ENCODE measurements at regions not wholly inside any gene's neighbourhood (a gene's known extent, or its start where the extent isn't known, plus 50 kb on each side); places are given as distances from the start of the nearest gene placed in this dataset.

DNA sequence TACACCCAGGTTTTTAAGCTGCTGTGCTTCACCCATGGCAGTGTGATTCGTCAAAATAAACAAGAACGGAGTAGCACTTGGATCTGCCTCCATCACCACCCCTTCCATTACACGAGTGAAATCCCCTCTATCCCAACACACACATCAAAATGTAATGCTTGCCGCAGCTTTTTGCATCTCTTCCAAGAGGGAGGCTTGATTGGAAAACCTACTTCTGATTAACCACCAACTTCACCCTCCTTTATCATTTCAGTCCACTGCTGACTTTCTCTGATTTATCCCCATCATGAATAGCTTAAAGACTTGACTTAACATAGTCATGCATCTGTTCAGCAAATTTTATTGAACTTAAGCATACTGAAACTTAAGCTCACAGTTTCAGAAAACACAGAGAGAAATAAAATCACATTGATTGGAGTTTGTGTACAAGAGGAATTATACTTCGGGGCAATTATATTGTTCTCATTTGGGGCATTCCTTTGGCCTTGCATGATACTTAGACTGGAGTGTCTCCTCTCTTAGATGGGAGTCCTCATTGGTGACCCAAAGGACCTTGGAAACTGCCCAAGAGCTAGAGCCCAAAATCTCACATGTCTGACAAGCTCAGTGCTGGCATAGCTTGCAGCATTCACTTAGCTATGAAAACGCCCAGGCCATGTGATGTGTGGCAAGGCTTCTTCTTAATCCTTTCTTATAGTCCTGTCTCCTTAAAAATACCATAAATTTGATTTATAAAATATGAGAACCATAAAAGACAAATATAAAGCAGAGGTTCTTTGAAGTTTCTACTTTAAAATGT lies 124.3 kb upstream of the UMPS start:
- no peak for DNase-seq
- Mint-ChIP-seq H3K9me3 (no peaks in the 10 kb centered on the region), H3K27me3 (no peaks in the 10 kb centered on the region), H3K4me3 (no peak overlapping the region), H3K4me1 (ENCODE audit: low read depth) (no peaks in the 10 kb centered on the region), H3K27ac (no peak overlapping the region), H3K36me3 (no peaks in the 10 kb centered on the region)
- ChIA-PET CTCF (interaction anchor here (0.6 kb wide), 1 partner anchor 338 kb away, joined by 3 read pairs; no protein-coding TSS in a partner anchor), POLR2A (no interaction called here)
- intact Hi-C loops (cut with micrococcal nuclease) = no loop called here

DNA sequence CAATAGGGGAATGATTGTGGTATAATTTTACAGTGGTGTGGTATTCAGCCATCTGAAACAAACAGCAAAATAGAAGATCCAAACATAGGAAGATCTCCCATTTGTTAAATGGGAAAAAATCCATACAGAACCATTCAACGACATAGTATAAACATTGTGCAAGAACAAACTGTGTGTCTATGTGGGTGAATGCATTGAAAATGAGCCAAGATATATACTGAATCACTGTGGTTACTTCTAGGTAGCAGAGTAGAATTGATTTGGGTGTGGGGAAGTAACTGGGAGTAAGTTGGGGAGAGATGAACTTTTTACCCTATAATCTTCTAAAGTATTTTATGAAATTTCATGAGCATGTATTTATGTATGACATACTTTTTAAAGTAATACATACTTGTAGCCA lies 123.1 kb upstream of the UMPS start:
- no peaks in the 10 kb centered on the region for H3K4me1 Mint-ChIP-seq (ENCODE audit: low read depth)
- ChIA-PET POLR2A (no interaction called here), CTCF (no interaction called here)
- H3K27ac Mint-ChIP-seq = no peak overlapping the region
- H3K36me3 Mint-ChIP-seq = no peaks in the 10 kb centered on the region
- H3K27me3 Mint-ChIP-seq = no peaks in the 10 kb centered on the region
- no peak overlapping the region for H3K4me3 Mint-ChIP-seq
- DNase-seq = no peak
- H3K9me3 Mint-ChIP-seq = no peaks in the 10 kb centered on the region
- intact Hi-C loops (cut with micrococcal nuclease) = no loop called here

DNA sequence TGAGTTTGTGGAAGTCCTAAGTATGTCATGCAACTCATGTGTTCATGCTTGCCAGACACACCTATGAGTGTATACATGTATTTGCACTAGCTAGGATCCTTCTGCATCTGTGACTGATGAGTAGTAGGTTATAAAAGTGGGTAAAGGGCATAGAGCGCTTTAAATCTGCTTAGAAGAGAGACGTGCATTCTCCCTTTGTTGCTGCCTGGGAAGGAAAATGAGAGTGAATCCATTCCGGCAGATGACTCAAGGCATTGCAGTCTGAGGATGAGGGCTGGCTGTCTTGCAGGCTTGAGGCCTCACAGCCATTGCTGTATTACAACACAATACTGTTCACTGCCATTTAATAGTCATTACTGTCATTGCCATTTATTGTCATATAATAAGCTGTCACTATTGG lies 120.8 kb upstream of the UMPS start:
- Mint-ChIP-seq H3K27me3 (no peaks in the 10 kb centered on the region), H3K27ac (no peak overlapping the region), H3K4me3 (no peak overlapping the region), H3K4me1 (ENCODE audit: low read depth) (no peaks in the 10 kb centered on the region), H3K36me3 (no peaks in the 10 kb centered on the region), H3K9me3 (no peaks in the 10 kb centered on the region)
- no peak for DNase-seq
- ChIA-PET CTCF (no interaction called here), POLR2A (no interaction called here)
- intact Hi-C loops (cut with micrococcal nuclease) = no loop called here

DNA sequence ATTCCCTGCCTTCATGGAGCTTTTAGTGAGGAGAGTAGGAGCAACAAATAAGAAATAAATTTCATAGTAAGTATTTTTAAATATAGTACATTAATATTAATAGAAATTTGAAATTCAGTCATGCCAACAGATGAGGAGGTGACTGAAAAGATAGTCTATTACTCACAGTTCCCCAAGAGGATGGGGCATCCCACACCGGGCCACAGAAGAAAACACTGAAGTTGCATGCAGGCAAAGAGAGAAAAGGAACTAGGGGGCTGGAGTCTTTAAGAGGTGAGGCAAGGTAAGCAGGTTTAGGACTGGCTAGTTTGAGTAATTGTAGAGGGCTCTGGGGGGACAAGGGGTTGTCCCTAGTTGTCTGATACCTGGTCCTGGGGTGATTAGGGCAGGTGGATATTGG lies 120.1 kb upstream of the UMPS start:
- Mint-ChIP-seq H3K4me1 (ENCODE audit: low read depth) (no peaks in the 10 kb centered on the region), H3K27ac (no peak overlapping the region), H3K4me3 (no peak overlapping the region), H3K36me3 (no peaks in the 10 kb centered on the region), H3K27me3 (no peaks in the 10 kb centered on the region), H3K9me3 (no peaks in the 10 kb centered on the region)
- CTCF ChIA-PET = no interaction called here
- DNase-seq = no peak
- POLR2A ChIA-PET = no interaction called here
- intact Hi-C loops (cut with micrococcal nuclease) = no loop called here

DNA sequence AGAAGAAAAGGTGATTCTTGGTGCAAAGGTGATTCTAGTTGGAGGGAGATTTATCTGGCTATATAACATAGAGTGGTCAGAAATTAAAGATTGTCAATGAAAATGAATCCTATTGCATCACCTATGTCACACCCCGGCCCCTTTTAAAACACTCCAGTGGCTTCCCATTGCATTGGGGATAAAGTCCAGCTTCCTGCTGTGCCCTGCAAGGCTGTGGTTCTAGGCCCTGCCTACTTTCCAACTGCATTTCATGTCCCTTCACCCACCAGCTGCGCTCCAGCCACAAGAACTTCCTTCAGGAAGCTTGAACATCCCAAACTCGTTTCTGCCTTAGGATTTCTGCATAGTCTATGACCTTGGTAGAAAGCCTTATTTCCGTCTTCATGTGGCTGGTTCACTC lies 118.7 kb upstream of the UMPS start:
- intact Hi-C loops (cut with micrococcal nuclease) = no loop called here
- Mint-ChIP-seq H3K4me1 (ENCODE audit: low read depth) (peaks cover 3% of the 10 kb centered on the region), H3K4me3 (no peak overlapping the region), H3K36me3 (no peaks in the 10 kb centered on the region), H3K27ac (no peak overlapping the region), H3K27me3 (no peaks in the 10 kb centered on the region), H3K9me3 (no peaks in the 10 kb centered on the region)
- POLR2A ChIA-PET = no interaction called here
- CTCF ChIA-PET = interaction anchor here (1.4 kb wide), 1 partner anchor 77 kb away, joined by 4 read pairs; no protein-coding TSS in a partner anchor
- DNase-seq = no peak

DNA sequence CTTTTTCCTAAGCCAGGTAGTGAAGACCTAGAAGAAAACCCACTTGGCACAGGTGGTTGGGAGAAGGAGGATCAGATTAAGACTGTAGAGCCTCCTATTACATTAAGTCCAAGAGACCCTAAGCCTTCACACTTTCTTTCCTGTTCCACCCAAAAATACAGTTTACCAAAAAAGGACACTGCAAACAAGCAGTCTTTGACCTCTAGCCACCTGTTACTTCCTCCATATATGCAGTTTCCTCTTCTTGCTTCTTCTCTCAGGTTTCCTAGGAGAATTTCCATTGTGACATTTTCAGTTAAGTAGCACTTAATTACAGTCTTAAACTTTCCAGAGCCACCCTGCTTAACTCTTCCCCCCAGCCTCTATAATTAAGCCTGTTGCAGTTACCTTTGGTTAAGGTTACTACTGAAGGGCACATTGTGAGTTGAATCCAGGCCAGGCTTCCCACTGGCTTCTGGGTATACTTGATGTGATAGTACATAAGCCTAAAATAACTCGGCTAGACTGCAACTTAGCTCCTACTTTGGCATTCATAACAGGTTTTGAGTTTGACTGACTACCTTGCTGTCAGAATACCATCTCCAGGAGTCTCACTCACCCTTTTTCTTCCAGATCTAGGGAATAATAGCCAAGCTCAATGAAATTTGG lies 114.2 kb upstream of the UMPS start:
- ChIA-PET CTCF (interaction anchor here (1.5 to 2.4 kb wide), 2 partner anchors 50 to 73 kb away, joined by 3 to 7 read pairs; no protein-coding TSS in a partner anchor), POLR2A (no interaction called here)
- peaks cover 21% of the 10 kb centered on the region for H3K4me1 Mint-ChIP-seq (ENCODE audit: low read depth)
- H3K27ac Mint-ChIP-seq = no peak overlapping the region
- no peaks in the 10 kb centered on the region for H3K9me3 Mint-ChIP-seq
- no peaks in the 10 kb centered on the region for H3K36me3 Mint-ChIP-seq
- no peak overlapping the region for H3K4me3 Mint-ChIP-seq
- intact Hi-C loops (cut with micrococcal nuclease) = no loop called here
- DNase-seq = no peak
- H3K27me3 Mint-ChIP-seq = no peaks in the 10 kb centered on the region

DNA sequence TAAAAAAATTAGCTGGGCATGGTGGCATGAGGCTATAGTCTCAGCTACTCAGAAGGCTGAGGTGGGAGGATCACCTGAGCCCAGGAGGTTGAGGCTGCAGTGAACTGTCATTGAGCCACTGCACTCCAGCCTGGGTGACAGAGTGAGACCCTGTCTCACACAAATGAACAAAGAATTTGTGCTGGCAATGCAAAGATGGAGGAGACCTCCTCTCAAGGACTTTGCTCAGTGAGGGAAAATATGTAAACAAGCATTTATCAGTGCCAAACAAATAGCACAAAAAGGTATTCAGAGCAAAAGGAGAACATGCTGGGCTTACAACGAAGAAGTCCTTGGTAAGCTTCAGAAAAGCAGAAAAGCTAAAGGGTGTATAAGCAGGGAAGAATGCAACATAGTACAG lies 113.1 kb upstream of the UMPS start:
- CTCF ChIA-PET = interaction anchor here (2.4 kb wide), 1 partner anchor 72 kb away, joined by 7 read pairs; no protein-coding TSS in a partner anchor
- no peak overlapping the region for H3K4me3 Mint-ChIP-seq
- no peaks in the 10 kb centered on the region for H3K36me3 Mint-ChIP-seq
- no peaks in the 10 kb centered on the region for H3K9me3 Mint-ChIP-seq
- DNase-seq = no peak
- intact Hi-C loops (cut with micrococcal nuclease) = no loop called here
- peaks cover 27% of the 10 kb centered on the region for H3K4me1 Mint-ChIP-seq (ENCODE audit: low read depth)
- H3K27me3 Mint-ChIP-seq = no peaks in the 10 kb centered on the region
- no peak overlapping the region for H3K27ac Mint-ChIP-seq
- POLR2A ChIA-PET = no interaction called here

DNA sequence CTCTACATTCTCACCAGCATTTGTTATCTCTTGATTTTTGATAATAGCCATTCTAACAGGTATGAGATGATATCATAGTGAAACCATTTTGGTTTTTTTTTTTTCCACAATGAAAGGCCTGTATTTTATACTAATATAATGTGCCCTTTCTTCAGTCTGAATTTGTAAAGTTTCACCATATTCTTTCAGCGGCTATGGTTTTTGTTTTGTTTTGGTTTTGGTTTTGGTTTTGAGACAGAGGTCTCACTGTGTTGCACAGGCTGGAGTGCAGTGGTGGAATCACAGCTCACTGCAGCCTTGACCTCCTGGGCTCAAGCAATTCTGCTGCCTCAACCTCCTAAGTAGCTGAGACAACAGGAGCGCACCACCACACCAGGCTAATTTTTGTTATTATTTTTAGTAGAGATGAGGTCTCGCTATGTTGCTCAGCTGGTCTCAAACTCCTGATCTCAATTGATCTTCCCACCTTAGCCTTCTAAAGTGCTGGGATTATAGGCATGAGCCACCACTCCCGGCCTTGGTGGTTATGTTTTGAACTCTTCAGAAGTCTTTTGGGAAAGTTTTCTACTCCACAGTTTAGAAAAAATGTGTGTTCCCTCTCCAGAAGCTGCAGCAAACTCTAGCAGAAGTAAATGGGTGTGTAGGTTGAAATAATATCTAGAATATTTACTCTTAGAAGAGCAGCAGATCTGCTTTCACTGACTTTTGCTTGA lies 110.2 kb upstream of the UMPS start:
- intact Hi-C loops (cut with micrococcal nuclease) = loop anchor here (1.0 to 2.0 kb wide), 4 partner anchors 19 to 68 kb away; no protein-coding TSS in a partner anchor
- H3K36me3 Mint-ChIP-seq = no peaks in the 10 kb centered on the region
- peak; percentile 19 for DNase-seq
- peak overlapping the region; percentile 56 for H3K4me3 Mint-ChIP-seq
- no peak overlapping the region for H3K27ac Mint-ChIP-seq
- H3K9me3 Mint-ChIP-seq = no peaks in the 10 kb centered on the region
- H3K27me3 Mint-ChIP-seq = no peaks in the 10 kb centered on the region
- POLR2A ChIA-PET = no interaction called here
- H3K4me1 Mint-ChIP-seq (ENCODE audit: low read depth) = peaks cover 34% of the 10 kb centered on the region
- CTCF ChIA-PET = interaction anchor here (0.7 to 3.7 kb wide), 3 partner anchors 65 to 110 kb away, joined by 3 to 14 read pairs (median 3); partner anchors contain the start of gene UMPS

DNA sequence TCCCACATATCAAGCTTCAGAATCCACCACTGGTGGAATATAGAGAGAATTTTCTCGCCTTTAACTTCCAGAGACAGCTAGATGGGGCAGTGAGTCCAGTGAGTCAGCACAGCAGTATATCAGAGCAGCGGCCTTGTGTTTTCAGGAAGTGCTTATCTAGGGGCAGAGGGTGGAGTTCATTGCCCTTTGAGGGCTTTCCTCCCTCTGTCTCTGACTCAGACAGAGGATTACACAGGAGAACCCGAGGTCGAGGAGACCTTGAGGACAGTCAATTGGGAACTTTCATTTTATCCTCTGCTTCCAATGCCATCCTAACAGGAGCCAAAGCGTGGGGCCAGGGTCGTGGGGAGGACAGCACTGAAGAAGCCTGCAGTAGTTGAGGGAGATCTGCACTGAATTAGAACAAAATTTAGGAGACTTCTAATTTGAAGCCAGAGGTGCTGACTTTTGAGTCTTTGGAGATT lies 109.6 kb upstream of the UMPS start:
- intact Hi-C loops (cut with micrococcal nuclease) = loop anchor here (1.0 to 2.0 kb wide), 4 partner anchors 19 to 68 kb away; no protein-coding TSS in a partner anchor
- H3K27me3 Mint-ChIP-seq = no peaks in the 10 kb centered on the region
- peaks cover 34% of the 10 kb centered on the region for H3K4me1 Mint-ChIP-seq (ENCODE audit: low read depth)
- no peaks in the 10 kb centered on the region for H3K36me3 Mint-ChIP-seq
- CTCF ChIA-PET = interaction anchor here (0.7 to 3.7 kb wide), 2 partner anchors 64 to 69 kb away, joined by 3 to 14 read pairs; no protein-coding TSS in a partner anchor
- no peaks in the 10 kb centered on the region for H3K9me3 Mint-ChIP-seq
- peak overlapping the region; percentile 6 for H3K4me3 Mint-ChIP-seq
- peak overlapping the region; percentile 24 for H3K27ac Mint-ChIP-seq
- POLR2A ChIA-PET = no interaction called here
- peak; percentile 62 for DNase-seq

DNA sequence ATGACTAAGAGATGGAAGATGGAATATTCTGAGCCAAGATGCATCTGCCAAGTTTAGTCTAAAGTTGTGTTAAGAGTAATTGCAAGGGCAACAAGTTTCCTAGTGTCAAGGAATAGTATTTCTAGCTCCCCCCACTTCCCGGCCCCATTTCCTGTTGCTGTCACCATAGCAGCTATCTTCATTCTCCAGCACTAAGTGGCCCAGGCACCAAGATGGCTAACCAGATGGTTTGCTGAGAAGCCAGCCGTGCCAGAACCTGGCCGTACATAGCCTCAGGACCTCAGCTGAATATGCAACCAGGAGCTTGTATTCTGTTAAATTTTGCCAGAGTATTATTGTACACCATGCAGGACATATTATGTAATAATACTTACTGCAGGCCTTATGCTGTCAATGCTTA lies 108.8 kb upstream of the UMPS start:
- H3K27ac Mint-ChIP-seq = no peak overlapping the region
- CTCF ChIA-PET = interaction anchor here (3.7 kb wide), 1 partner anchor 68 kb away, joined by 14 read pairs; no protein-coding TSS in a partner anchor
- H3K4me3 Mint-ChIP-seq = no peak overlapping the region
- POLR2A ChIA-PET = no interaction called here
- H3K27me3 Mint-ChIP-seq = no peaks in the 10 kb centered on the region
- intact Hi-C loops (cut with micrococcal nuclease) = loop anchor here (2.0 kb wide), 2 partner anchors 29 to 37 kb away; no protein-coding TSS in a partner anchor
- no peaks in the 10 kb centered on the region for H3K9me3 Mint-ChIP-seq
- H3K4me1 Mint-ChIP-seq (ENCODE audit: low read depth) = peaks cover 31% of the 10 kb centered on the region
- H3K36me3 Mint-ChIP-seq = no peaks in the 10 kb centered on the region
- no peak for DNase-seq

DNA sequence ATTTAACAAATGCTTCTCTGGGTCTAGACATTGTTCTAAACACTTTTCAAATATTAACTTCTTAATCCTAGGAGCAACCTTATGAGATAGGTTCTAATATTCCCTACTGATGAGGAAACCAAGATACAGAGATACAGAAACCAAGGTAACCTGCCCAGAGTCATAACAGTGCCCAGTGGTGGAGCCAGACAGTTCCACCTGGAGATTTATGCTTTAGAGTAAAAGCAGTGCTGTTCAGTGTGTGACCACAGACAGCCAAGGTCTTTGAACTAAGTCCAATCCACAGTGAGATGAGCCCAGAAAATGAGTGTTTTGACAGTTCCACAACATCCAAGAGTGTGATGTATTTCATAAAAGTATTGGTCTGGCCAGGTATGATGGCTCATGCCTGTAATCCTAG lies 105.2 kb upstream of the UMPS start:
- Mint-ChIP-seq H3K4me1 (ENCODE audit: low read depth) (peaks cover 22% of the 10 kb centered on the region), H3K9me3 (no peaks in the 10 kb centered on the region), H3K27me3 (no peaks in the 10 kb centered on the region), H3K27ac (no peak overlapping the region), H3K36me3 (no peaks in the 10 kb centered on the region), H3K4me3 (no peak overlapping the region)
- intact Hi-C loops (cut with micrococcal nuclease) = no loop called here
- no peak for DNase-seq
- POLR2A ChIA-PET = no interaction called here
- CTCF ChIA-PET = no interaction called here

DNA sequence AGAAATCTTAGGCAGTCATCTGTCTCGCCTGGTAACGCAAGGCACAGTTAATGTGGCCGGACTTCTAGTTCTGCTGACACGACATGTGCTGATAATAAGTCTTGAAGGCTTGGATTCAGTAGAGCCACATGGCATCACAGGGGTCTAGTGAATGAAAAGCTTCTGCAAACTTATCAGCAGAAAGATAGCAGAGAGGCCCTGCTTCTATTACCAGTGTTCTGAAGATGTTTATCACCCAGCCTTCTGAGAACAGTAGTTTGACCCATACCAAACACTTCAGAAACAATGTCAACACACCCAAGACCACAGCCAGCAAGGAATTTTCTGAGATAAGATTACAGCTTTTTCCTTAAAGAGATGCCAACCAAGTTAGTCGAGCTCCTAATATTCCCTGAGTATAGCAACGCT lies 102.7 kb upstream of the UMPS start:
- Mint-ChIP-seq H3K27me3 (no peaks in the 10 kb centered on the region), H3K27ac (no peak overlapping the region), H3K36me3 (no peaks in the 10 kb centered on the region), H3K9me3 (no peaks in the 10 kb centered on the region), H3K4me3 (no peak overlapping the region), H3K4me1 (ENCODE audit: low read depth) (peaks cover 7% of the 10 kb centered on the region)
- intact Hi-C loops (cut with micrococcal nuclease) = no loop called here
- DNase-seq = no peak
- ChIA-PET POLR2A (no interaction called here), CTCF (interaction anchor here (0.9 kb wide), 1 partner anchor 61 kb away, joined by 3 read pairs; no protein-coding TSS in a partner anchor)
